HepG2 (cell line): ENCODE measurements at regions not wholly inside any gene's neighbourhood (a gene's known extent, or its start where the extent isn't known, plus 50 kb on each side); places are given as distances from the start of the nearest gene placed in this dataset.

Experiments used
- KDM5A ChIP-seq: fragments of 200-600 bp; sonication (generic); IDR thresholded peaks from 2 replicates; pipeline ENCODE4 v1.7.0; 2018; ENCODE audit warnings: antibody characterized with exemption, mild to moderate bottlenecking, low read length, borderline replicate concordance
- SALL2 ChIP-seq: sonication (generic); formaldehyde crosslinking; IDR thresholded peaks from 2 replicates; pipeline ENCODE4 v1.8.1; 2023; ENCODE audit warnings: mild to moderate bottlenecking, missing genetic modification reagents, inconsistent platforms

DNA sequence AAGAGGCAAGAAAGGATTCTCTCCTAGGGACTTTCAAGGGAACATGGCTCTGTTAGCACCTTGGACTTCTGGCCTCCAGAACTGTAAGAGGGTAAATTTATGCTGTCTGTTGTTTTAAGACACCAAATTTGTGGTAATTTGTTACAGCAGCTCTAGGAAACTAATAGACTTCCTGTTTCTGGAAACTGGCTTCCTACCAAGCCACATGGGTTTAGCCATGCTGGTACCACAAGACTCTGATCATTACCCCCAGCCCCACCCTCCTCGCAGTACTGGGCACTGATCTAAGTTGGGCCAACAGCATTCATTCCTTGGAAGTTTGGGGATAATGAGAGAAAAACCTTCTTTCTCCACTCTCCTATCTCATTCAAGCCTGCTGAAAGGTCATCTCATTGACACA is 109.5 kb upstream of the SMLR1 start:
- no peak for TF ChIP-seq KDM5A
- TF ChIP-seq SALL2 (CRISPR knock-in tag) = no peak
